GM12878 (cell line): ENCODE measurements at regions not wholly inside any gene's neighbourhood (a gene's known extent, or its start where the extent isn't known, plus 50 kb on each side); places are given as distances from the start of the nearest gene placed in this dataset.

ENCODE experiments used
- ATAC-seq: fragments of 200-7000 bp; cut with Tn5 transposase; 3 replicates; pipeline ENCODE4 v1.9.1; 2020; ENCODE audit warnings: mild to moderate bottlenecking, moderate library complexity
- BruUV-seq: library from RNA; stranded (reverse); fragments of 400-500 nt; replicated peaks from 2 replicates; lab custom pipeline; 2021; lab: Mats Ljungman, UMichigan
- CTCF ChIA-PET: fragments of 300-600 bp; sonication (Branson Sonifier 250); formaldehyde crosslinking; extraction: SDS; loops from one replicate; lab custom pipeline; 2021; ENCODE audit warnings: inconsistent platforms; lab: Yijun Ruan, JAX
- POLR2A ChIA-PET: fragments of 350-600 bp; formaldehyde crosslinking; extraction: SDS; loops from one replicate; lab custom pipeline; 2021; ENCODE audit warnings: inconsistent platforms; lab: Charles Lee
- RAD21 ChIA-PET: fragments of 300-600 bp; sonication (Branson Sonifier 250); formaldehyde crosslinking; loops from one replicate; lab custom pipeline; 2023; ENCODE audit warnings: antibody characterized with exemption; ENCODE audit not compliant: unreplicated experiment; lab: Charles Lee
- SMC1A ChIA-PET: fragments of 300-600 bp; sonication (Branson Sonifier 250); formaldehyde crosslinking; loops from one replicate; lab custom pipeline; 2023; ENCODE audit not compliant: unreplicated experiment, uncharacterized antibody; lab: Charles Lee
- DNase-seq: peaks from one replicate; pipeline ENCODE4 v3.0.0-alpha.2; 2011; ENCODE audit warnings: low read depth, low spot score
- FAIRE-seq: peaks from 3 replicates; lab custom pipeline; 2011; peaks lifted over from hg19 to GRCh38; lab: Jason Lieb, UNC
- H2AFZ ChIP-seq: 2 replicates; pipeline ENCODE4 v1.6.0; 2011; ENCODE audit warnings: low read depth, low read length, control low read depth; ENCODE audit not compliant: control insufficient read depth
- H3K27ac ChIP-seq: 2 replicates; pipeline ENCODE4 v1.5.1; 2011; ENCODE audit warnings: control low read depth; ENCODE audit not compliant: control insufficient read depth, insufficient read depth
- H3K27me3 ChIP-seq, 2 experiments: replicated peaks in 1 of 2; 2 replicates each; pipeline versions ENCODE4 v1.6.0 to v1.6.1; 2011; ENCODE audit warnings: low read length in 1 of 2; ENCODE audit not compliant: control insufficient read depth in 2 of 2, insufficient read depth in 2 of 2
- H3K36me3 ChIP-seq, 2 experiments: 2 replicates each; pipeline ENCODE4 v1.5.1; 2011; ENCODE audit warnings: low read length in 1 of 2; ENCODE audit not compliant: control insufficient read depth in 2 of 2, insufficient read depth in 2 of 2
- H3K4me1 ChIP-seq: 2 replicates; pipeline ENCODE4 v1.6.1; 2011; ENCODE audit warnings: mild to moderate bottlenecking, low read length, moderate library complexity, mixed read lengths; ENCODE audit not compliant: control insufficient read depth, insufficient read depth
- H3K4me2 ChIP-seq: 2 replicates; pipeline ENCODE4 v1.6.0; 2011; ENCODE audit warnings: control low read depth; ENCODE audit not compliant: control insufficient read depth, insufficient read depth
- H3K4me3 ChIP-seq: fragments of 200-600 bp; sonication (generic); 2 replicates; pipeline ENCODE4 v1.5.1; 2016
- H3K79me2 ChIP-seq: 2 replicates; pipeline ENCODE4 v1.6.0; 2011; ENCODE audit warnings: low read length; ENCODE audit not compliant: control insufficient read depth, insufficient read depth
- H3K9ac ChIP-seq: 2 replicates; pipeline ENCODE4 v1.8.0; 2011; ENCODE audit warnings: low read length, control low read depth, mixed read lengths; ENCODE audit not compliant: control insufficient read depth, insufficient read depth
- H3K9me3 ChIP-seq: replicated peaks from 3 replicates; pipeline ENCODE4 v1.5.1; 2011; ENCODE audit warnings: mild to moderate bottlenecking, low read length; ENCODE audit not compliant: control insufficient read depth, insufficient read depth
- H4K20me1 ChIP-seq: 2 replicates; pipeline ENCODE4 v1.6.0; 2011; ENCODE audit not compliant: control insufficient read depth, insufficient read depth
- CHD2 ChIP-seq: IDR thresholded peaks from 2 replicates; pipeline ENCODE4 v1.6.1; 2011; ENCODE audit warnings: low read depth, low read length, improper control_type of control experiment, borderline replicate concordance
- ESRRA ChIP-seq: IDR thresholded peaks from 2 replicates; pipeline ENCODE4 v1.6.1; 2012; ENCODE audit warnings: mild to moderate bottlenecking, low read length, improper control_type of control experiment
- IKZF1 ChIP-seq: fragments of 450-650 bp; conservative IDR thresholded peaks from 2 replicates; pipeline ENCODE4 v1.6.1; 2017; ENCODE audit warnings: antibody characterized with exemption, mild to moderate bottlenecking
- NFYB ChIP-seq: IDR thresholded peaks from 2 replicates; pipeline ENCODE4 v1.6.1; 2011; ENCODE audit warnings: low read depth, mild to moderate bottlenecking, low read length, improper control_type of control experiment, moderate library complexity; ENCODE audit not compliant: insufficient read depth
- NR2C2 ChIP-seq: IDR thresholded peaks from 2 replicates; pipeline ENCODE4 v1.6.1; 2011; ENCODE audit warnings: borderline replicate concordance, low read depth; ENCODE audit not compliant: control insufficient read depth, insufficient read length
- PML ChIP-seq: IDR thresholded peaks from 2 replicates; pipeline ENCODE4 v1.6.1; 2012; ENCODE audit warnings: low read length, inconsistent platforms
- STAT3 ChIP-seq: IDR thresholded peaks from 2 replicates; pipeline ENCODE4 v1.6.1; 2011; ENCODE audit warnings: low read depth, low read length, improper control_type of control experiment
- WGBS: methylation state at CpG from one replicate; pipeline ENCODE4 v1.1.6; 2016; ENCODE audit warnings: low lambda C conversion rate; ENCODE audit not compliant: insufficient replicate concordance, insufficient coverage; ENCODE audit errors: missing lambda C conversion rate; 5-methylcytosine and 5-hydroxymethylcytosine counted together
- in situ Hi-C: fragments of 300-500 bp; cut with MboI; formaldehyde crosslinking; loops from 9 replicates; pipeline ENCODE4 v1.14.3; 2018; ENCODE audit warnings: mixed read lengths
- intact Hi-C: fragments of 100-400 bp; cut with micrococcal nuclease; formaldehyde crosslinking; loops from one replicate; pipeline ENCODE4 v1.14.2; 2022; ENCODE audit not compliant: unreplicated experiment

- Histone ChIP-seq H3K27ac (no peak overlapping the region), H3K27me3 (no peaks in the 10 kb centered on the region; a peak in 2 of 4 replicates), H3K4me1 (no peaks in the 10 kb centered on the region), H4K20me1 (no peaks in the 10 kb centered on the region), H3K9me3 (no peaks in the 10 kb centered on the region; the same call in 2 of the 3 replicates), H3K36me3 (no peaks in the 10 kb centered on the region), H2AFZ (no peak overlapping the region), H3K79me2 (no peaks in the 10 kb centered on the region), H3K4me3 (no peak overlapping the region), H3K4me2 (no peak overlapping the region), H3K9ac (no peak overlapping the region)
- WGBS: 48% methylated on average over 18 of the region's 18 CpGs
- ChIA-PET CTCF (interaction anchor here (1.1 kb wide), 1 partner anchor 10 kb away, joined by 3 read pairs; no protein-coding TSS in a partner anchor), SMC1A (no interaction called here), POLR2A (no interaction called here), RAD21 (no interaction called here)
- intact Hi-C loops (no loop called here), in situ Hi-C loops (no loop called here)
- ATAC-seq (no peak), FAIRE-seq (no peak), DNase-seq (no peak)
- no TSS peak for BruUV-seq
- TF ChIP-seq CHD2: no peak
- no peak for TF ChIP-seq STAT3
- no peak for TF ChIP-seq NFYB
- no peak for TF ChIP-seq NR2C2
- no peak for TF ChIP-seq PML
- no peak for TF ChIP-seq ESRRA
- no peak for TF ChIP-seq IKZF1
These were observed 293.6 kb downstream of the SOX11 start for GRCh38 chr2:5985536-5986385.
